ENCODE measurements at regions not wholly inside any gene's neighbourhood (a gene's known extent, or its start where the extent isn't known, plus 50 kb on each side); places are given as distances from the start of the nearest gene placed in this dataset.

GRCh38 chr6:33925210-33925609 lies 121.4 kb upstream of the MLN start:
- DNase-seq (ENCODE audit: low read depth in 4 of 4, low spot score in 3 of 4), result no peak

- DNase-seq (ENCODE audit: low read depth in 4 of 4, low spot score in 3 of 4), result no peak
These were observed 120.9 kb upstream of the MLN start for GRCh38 chr6:33924681-33925080.

DNA sequence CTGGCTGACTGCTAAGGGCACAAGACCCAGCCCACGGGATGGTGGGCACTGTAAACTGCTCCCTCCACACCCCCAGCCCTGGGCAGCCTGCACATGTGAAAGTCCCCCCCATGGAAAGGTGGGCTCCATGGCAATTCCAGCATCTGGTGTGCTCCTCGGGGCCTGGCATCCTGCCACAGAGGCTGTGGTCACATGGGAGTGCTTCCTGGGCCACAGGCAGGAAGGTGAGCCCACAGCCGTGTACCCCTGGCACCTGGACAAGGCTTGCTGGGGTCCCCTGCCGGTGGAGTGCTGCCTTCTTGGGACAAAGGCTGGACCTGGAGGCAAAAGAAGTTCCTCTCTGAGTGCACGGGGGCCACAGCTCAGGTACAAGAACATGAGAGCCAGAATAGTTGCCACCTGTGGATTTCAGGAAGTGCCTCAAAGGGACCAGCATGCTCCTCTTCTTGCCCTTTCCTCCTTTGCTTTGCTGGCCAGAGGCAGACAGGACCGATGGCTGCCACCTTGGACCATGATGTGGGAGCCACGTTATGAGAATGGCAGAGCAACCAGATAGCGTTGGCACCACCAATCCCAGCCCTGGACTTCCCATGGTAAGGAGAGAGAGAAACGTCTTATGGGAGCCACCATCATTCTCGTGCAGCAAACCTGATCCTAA lies 120.2 kb upstream of the MLN start:
- no peak for DNase-seq (ENCODE audit: low read depth in 4 of 4, low spot score in 3 of 4)

- DNase-seq (ENCODE audit: low read depth in 4 of 4, low spot score in 3 of 4), result no peak
These were observed 117.9 kb upstream of the MLN start for GRCh38 chr6:33921745-33922144.

DNA sequence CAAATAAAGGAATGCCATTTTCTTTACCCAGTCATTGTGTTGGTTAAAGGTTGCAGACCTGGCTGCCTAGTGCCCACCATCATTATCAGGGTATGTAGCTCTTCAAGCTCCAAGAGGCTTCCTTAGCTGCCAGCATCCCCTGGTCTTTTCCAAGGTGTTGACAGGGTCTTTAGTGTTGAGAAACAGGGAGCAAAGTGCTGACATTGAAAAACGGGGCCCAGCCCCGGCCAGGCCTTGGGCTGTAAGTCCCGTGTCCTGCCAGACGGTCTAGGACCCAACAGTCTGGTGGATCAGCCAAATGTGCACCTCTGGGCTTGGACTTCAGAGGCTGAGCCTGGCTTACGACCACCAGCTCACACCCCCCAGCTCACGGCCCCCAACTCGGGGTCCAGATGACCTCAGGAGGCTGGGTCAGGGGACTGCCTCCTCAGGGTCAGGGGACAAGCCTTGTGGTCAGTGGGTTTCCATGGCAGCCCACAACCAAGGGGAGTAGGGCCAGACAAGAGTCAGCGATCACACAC lies 114.4 kb upstream of the MLN start:
- no peak for DNase-seq (ENCODE audit: low read depth in 4 of 4, low spot score in 3 of 4)

GRCh38 chr6:33915134-33915533 lies 111.3 kb upstream of the MLN start:
- no peak for DNase-seq (ENCODE audit: low read depth in 4 of 4, low spot score in 3 of 4)

GRCh38 chr6:33914645-33915044 lies 110.8 kb upstream of the MLN start:
- no peak for DNase-seq (ENCODE audit: low read depth in 4 of 4, low spot score in 3 of 4)

GRCh38 chr6:33912195-33912594 lies 108.4 kb upstream of the MLN start:
- DNase-seq (ENCODE audit: low read depth in 4 of 4, low spot score in 3 of 4), result no peak

- no peak for DNase-seq (ENCODE audit: low read depth in 4 of 4, low spot score in 3 of 4)
These were observed 107.7 kb upstream of the MLN start for GRCh38 chr6:33911488-33911887.

DNA sequence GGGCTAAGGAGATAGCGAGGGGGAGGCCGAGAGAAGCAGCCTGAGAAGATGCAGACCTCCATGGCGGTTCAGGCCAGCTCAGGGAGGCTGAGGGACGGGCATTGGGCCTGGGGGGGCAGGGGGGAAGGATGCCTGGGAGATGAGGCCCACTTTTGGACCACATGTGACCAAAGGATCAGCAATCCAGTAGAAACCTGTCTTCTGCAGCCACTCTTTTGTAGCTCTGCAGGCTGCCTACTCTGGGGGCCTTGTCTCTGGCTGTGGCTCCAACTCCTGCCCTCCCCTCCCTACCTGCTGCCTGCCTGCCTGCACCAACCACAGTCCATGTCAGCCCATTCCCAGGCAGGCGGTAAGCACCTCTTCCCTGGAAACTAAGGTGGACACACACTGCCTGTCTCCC lies 106.8 kb upstream of the MLN start:
- no peak for DNase-seq (ENCODE audit: low read depth in 4 of 4, low spot score in 3 of 4)

DNA sequence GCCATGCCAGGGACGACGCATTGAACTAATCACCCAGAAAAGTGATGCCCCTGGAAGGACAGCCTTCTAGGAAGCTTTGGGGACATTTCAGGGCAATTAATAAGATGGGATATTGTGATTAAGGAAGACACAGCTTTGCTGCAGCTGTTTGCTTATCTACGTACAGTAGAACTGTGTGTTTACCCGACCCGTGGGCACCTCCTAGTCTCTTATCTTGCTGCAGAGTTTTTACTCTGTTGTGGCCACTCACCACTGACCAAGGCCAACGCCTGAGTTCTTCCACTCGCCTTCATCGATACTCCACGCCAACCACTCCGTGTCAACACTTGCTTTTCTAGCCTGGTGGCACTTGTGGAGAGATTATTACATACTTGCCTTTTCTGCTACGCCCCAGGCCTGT lies 105.9 kb upstream of the MLN start:
- DNase-seq (ENCODE audit: low read depth in 4 of 4, low spot score in 3 of 4), result no peak

DNA sequence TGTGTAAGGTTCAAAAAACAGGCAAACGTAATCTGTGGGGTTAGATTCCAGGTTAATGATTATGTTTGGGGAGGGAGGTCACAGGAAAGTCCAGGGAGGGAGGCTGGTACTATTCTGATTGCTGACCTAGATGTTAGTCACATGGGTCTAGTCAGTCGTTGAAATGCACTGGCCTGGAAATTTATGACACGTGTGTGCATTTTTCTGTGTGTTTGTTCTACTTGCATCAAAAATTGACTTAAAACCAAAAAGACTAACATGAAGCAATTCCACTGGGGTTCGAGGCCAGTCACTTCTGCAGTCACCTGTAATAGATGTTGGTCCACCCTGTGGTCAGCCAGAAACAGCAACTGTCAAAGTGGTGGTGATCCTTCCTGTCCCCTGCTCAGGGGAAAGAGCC lies 104.2 kb upstream of the MLN start:
- peak in 1 of 4 donors; percentile 18 for DNase-seq (ENCODE audit: low read depth in 4 of 4, low spot score in 3 of 4)

GRCh38 chr6:33907227-33907626 lies 103.4 kb upstream of the MLN start:
- no peak for DNase-seq (ENCODE audit: low read depth in 4 of 4, low spot score in 3 of 4)

DNA sequence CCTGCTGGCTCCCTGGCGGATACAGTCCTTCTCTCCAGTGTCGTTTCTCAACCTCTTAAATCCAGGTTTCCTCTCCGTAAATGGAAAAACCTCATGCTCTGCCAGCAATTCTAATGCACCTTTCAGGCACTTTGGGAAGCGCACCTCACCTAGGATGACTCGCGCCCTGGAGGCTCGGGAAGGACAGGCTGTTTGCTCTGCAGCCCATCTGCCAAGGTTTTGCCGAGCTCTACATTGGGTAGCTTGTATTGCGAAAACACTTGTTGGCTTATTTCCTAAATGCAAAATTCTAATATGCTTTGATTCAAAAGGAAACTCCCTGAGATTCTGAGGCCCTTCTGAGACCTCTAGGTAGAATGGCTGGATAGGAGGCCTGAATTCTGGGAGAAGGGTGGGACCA lies 102.6 kb upstream of the MLN start:
- no peak for DNase-seq (ENCODE audit: low read depth in 4 of 4, low spot score in 3 of 4)

DNA sequence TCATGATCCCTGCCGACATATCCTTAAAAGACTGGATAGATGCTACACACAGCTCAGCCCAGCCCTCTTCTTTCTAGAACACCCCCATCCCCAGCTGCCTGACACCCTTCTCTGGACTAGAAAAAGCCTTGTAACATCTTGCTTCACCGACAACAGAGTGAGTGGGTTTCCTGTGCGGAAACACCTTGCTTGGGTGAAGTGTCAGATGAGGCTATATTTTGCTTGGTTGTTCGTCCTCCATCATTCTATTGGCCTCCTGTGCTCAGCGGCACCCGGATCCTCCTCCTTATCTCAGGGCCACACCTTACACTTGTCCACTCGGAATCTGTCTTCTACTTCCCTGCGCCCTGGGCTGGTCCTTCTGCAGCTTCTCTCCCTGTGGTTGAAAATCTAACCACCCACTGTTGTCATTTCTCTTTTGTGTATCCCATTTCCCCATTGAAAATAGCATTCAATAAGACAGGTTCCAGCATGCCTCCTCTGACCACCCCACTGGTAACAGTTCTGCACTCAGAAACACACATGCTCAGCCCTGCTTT lies 101.3 kb upstream of the MLN start:
- no peak for DNase-seq (ENCODE audit: low read depth in 4 of 4, low spot score in 3 of 4)

- DNase-seq (ENCODE audit: low read depth in 4 of 4, low spot score in 3 of 4), result no peak
These were observed 100.9 kb upstream of the MLN start for GRCh38 chr6:33904747-33905065.

DNA sequence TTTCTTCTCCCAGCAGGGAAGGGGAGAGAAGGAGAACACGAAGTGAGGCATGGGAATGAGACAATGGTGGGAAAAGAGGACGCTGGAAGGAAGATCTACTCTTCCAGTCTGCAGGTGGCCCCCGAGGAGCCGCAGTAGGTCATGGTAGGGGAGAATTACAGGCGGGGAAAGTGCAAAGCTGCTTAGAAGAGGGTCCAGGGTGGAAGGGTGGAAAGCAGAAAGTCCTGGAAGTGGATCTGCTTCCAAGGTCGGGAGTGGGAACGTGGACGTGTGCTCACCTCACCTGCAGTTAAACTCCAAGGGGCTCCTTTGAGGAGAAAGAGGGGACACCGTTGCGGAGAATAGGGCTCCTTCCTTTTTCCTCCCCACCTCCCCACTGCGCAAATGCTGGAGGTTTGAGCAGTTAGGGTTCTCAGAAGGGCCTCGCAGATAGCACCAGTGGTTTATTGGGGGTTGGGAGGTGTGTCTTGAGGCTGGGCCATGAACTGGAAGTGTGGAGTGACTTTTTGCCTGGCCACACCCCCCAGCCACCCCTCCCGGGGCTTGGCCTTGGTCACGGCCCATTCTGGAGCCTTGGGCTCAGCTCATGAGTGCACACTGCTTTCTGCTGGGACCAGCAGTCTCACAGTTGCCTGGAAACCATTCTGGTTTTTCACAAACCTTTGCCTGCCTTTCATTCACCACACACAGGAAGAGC lies 100.4 kb upstream of the MLN start:
- no peak for DNase-seq (ENCODE audit: low read depth in 4 of 4, low spot score in 3 of 4)

DNA sequence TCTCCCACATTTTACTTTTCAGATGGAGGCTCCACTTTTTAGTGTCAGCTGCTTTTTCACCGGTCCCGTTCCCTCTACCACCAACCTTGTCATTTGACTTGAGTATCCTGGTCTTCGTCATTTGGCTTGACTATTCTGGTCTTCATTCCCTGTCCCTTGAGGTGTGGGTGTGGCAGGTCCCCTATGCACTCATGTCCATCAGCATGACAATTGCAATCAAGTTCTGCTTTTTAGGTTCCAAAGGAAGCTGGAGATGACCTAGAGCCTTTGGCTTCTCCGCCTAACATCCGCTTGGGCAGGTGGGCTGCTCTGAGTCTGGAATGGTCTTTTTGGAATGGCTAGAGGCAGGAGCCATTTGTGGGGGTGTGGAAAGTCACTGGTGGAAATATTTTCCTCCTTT lies 99.8 kb upstream of the MLN start:
- DNase-seq (ENCODE audit: low read depth in 4 of 4, low spot score in 3 of 4), result no peak

GRCh38 chr6:33902457-33902853 lies 98.7 kb upstream of the MLN start:
- no peak for DNase-seq (ENCODE audit: low read depth in 4 of 4, low spot score in 3 of 4)

DNA sequence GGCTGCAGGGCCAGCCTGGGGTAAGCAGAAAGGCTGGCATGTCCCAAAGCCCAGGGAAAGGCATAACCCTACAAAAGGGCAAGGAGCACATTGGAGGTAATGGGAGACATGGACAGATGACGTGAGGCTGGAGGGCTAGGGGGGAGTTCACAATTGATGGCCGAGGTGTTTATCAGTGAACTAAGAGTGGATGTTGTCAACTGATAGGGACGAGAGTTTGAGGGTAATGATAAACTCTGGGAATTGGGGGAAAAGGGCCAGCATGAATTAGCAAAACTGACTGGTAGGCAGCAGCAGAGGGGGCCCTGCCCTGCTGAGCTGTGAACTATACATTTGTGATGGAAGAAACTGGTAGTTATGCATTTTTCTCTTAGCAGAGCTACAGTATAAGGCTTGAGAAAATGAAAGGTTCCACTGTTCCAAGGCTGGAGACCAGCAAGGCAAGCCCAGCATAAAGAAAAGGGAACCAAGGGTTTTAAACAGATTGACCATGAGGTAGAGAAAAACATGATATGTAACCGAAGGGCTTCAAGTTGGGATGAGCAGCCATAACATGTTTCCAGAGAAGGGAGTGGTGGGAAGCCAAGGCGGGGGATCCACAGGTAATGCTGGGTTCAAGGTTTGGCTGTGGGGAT lies 98.1 kb upstream of the MLN start:
- DNase-seq (ENCODE audit: low read depth in 4 of 4, low spot score in 3 of 4), result no peak

GRCh38 chr6:33898771-33899170 lies 95.0 kb upstream of the MLN start:
- no peak for DNase-seq (ENCODE audit: low read depth in 4 of 4, low spot score in 3 of 4)

Measured in right renal pelvis (tissue), 4 donors.